Stimulated activated naive CD8-positive, alpha-beta T cell treated with anti-CD3 and anti-CD28 coated beads, Interleukin-15, amount 100 ng/mL, for 72 hours (primary cell): ENCODE measurements at regions not wholly inside any gene's neighbourhood (a gene's known extent, or its start where the extent isn't known, plus 50 kb on each side); places are given as distances from the start of the nearest gene placed in this dataset.
A peak's percentile ranks its signal among the peaks of the same experiment; 100 is the strongest.

ENCODE experiments used
- ATAC-seq: fragments of 150-1000 bp; cut with Tn5 transposase; 2 replicates; pipeline ENCODE4 v1.10.0; 2021; ENCODE audit warnings: mild to moderate bottlenecking, moderate library complexity
- DNase-seq, 2 donors: peaks; one replicate each; pipeline ENCODE4 v3.0.0; 2021 to 2022
- H3K27ac Mint-ChIP-seq, 2 donors: one replicate each; pipeline ENCODE4 v1.8.0; 2022; ENCODE audit warnings: mild to moderate bottlenecking in 2 of 2, mixed read lengths in 2 of 2, moderate library complexity in 2 of 2
- H3K27me3 Mint-ChIP-seq: one replicate; pipeline ENCODE4 v1.8.0; 2022; ENCODE audit warnings: mixed read lengths
- H3K4me1 Mint-ChIP-seq: one replicate; pipeline ENCODE4 v1.8.0; 2022; ENCODE audit warnings: mild to moderate bottlenecking, mixed read lengths
- H3K4me3 Mint-ChIP-seq, 2 donors: one replicate each; pipeline ENCODE4 v1.8.0; 2022; ENCODE audit warnings: mild to moderate bottlenecking in 2 of 2, mixed read lengths in 2 of 2, moderate library complexity in 1 of 2
- H3K9me3 Mint-ChIP-seq, 2 donors: one replicate each; pipeline ENCODE4 v1.8.0; 2022; ENCODE audit warnings: mixed read lengths in 2 of 2

DNA sequence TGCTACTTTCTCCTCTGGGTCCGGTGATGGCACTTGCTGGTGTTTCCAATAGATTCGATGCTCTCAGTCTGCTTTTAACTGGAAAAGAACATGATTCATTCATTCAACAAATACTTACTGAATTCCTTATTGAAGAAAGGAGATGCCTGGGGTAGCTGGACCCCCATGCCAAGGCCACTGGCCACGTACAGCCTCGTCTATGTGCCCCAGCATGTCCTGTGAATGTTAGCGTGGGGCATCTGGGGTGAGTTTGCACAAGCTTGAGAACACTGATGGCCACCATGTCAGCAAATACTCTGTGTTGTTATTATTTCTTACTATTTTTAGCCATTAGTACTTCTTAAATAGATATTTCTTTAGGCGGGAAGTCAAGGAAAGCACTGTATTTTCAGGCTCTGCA, 112.0 kb upstream of the OXGR1 start:
- Mint-ChIP-seq H3K9me3 (no peaks in the 10 kb centered on the region), H3K4me1 (peaks cover 9% of the 10 kb centered on the region), H3K4me3 (no peak overlapping the region), H3K27ac (no peak overlapping the region), H3K27me3 (peaks cover 33% of the 10 kb centered on the region)
- DNase-seq (no peak), ATAC-seq (no peak)

GRCh38 chr13:97107815-97108529, 113.7 kb upstream of the OXGR1 start:
- Mint-ChIP-seq H3K4me1 (peaks cover 9% of the 10 kb centered on the region), H3K4me3 (no peak overlapping the region), H3K27ac (no peak overlapping the region), H3K9me3 (no peaks in the 10 kb centered on the region), H3K27me3 (peaks cover 33% of the 10 kb centered on the region)
- DNase-seq (no peak), ATAC-seq (no peak)

- no peak for ATAC-seq
- H3K27ac Mint-ChIP-seq = no peak overlapping the region
Measured at GRCh38 chr13:97108530-97108900, 113.6 kb upstream of the MBNL2 start.

GRCh38 chr13:97109256-97109655, 112.9 kb upstream of the MBNL2 start:
- no peak overlapping the region for H3K27ac Mint-ChIP-seq
- H3K4me1 Mint-ChIP-seq = peaks cover 19% of the 10 kb centered on the region
- ATAC-seq (no peak), DNase-seq (no peak)
- peaks cover 42% of the 10 kb centered on the region for H3K27me3 Mint-ChIP-seq
- no peaks in the 10 kb centered on the region for H3K9me3 Mint-ChIP-seq
- H3K4me3 Mint-ChIP-seq = no peak overlapping the region

More at GRCh38 chr13:97108530-97108900, 113.6 kb upstream of the MBNL2 start:
- Mint-ChIP-seq H3K9me3 (no peaks in the 10 kb centered on the region), H3K27me3 (peaks cover 35% of the 10 kb centered on the region), H3K4me3 (no peak overlapping the region), H3K4me1 (peaks cover 14% of the 10 kb centered on the region)
- DNase-seq = no peak

- H3K9me3 Mint-ChIP-seq = no peaks in the 10 kb centered on the region
- peak overlapping the region in 1 of 2 donors; percentile 58 for H3K4me3 Mint-ChIP-seq
- peak; percentile 94 for ATAC-seq
- no peak overlapping the region for H3K27ac Mint-ChIP-seq
- DNase-seq = peak; percentile 77 to 78
- H3K4me1 Mint-ChIP-seq = peaks cover 19% of the 10 kb centered on the region
- H3K27me3 Mint-ChIP-seq = peaks cover 49% of the 10 kb centered on the region
Measured at GRCh38 chr13:97109841-97110492, 112.2 kb upstream of the MBNL2 start.

DNA sequence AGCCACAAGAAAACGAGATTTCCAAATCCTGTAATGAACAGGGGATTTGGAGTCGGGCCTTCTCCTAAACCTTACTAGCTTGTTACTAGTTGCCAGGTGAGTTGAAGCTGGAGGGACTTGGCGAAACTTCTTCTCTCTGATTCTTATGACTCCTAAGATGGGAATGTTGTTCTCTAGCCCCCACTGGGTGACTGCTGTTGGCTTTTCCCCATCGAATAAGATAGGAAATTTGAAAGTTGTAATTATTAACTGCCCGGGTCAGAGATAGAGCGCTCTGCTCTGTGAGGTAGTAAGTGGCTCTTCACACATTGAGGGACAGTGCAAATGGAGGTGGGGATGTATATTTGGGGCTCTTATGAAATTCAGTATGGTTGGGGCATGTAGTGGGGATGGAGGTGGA, 111.2 kb upstream of the MBNL2 start:
- Mint-ChIP-seq H3K9me3 (no peaks in the 10 kb centered on the region), H3K27ac (no peak overlapping the region), H3K4me1 (peaks cover 19% of the 10 kb centered on the region), H3K27me3 (peaks cover 59% of the 10 kb centered on the region), H3K4me3 (no peak overlapping the region)
- DNase-seq (no peak), ATAC-seq (no peak)

- no peak overlapping the region for H3K27ac Mint-ChIP-seq
- H3K4me3 Mint-ChIP-seq = no peak overlapping the region
- DNase-seq = no peak
- ATAC-seq = no peak
- H3K4me1 Mint-ChIP-seq = peaks cover 19% of the 10 kb centered on the region
- H3K9me3 Mint-ChIP-seq = no peaks in the 10 kb centered on the region
- H3K27me3 Mint-ChIP-seq = peaks cover 62% of the 10 kb centered on the region
Measured at GRCh38 chr13:97111756-97112155, 110.4 kb upstream of the MBNL2 start.

DNA sequence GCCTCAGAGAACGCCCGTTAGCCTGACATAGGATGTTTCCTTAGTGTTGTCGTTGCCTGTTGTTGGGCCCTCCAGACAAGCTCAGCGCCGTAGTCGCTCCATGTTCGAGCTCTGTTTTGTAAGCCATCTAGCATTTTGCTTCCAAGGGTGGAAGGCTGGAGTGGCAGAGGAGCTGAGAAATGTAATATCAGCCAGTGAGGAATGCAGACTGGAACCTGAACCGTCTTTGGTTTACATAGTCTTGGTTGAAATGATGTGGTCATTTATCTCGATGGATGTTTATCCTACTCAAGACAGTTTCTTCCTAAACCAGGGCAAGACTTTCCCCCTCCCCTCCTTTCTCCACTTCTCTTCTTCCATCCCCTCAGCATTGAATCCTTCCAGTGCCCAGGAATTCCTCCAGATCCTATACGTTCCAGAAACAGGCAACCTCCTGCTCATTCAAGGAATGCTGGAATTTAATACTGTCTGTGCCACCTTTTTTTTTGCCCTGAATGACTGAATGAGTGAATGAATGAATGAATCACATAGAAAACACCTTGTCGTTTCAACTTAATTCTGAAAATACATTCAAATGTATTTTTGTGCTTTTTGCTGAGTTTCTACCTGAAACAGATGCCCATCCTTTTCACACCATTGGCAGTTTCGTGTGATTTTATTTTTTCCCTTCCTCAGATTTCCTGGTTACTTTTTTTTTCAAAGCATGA, 109.5 kb upstream of the MBNL2 start:
- Mint-ChIP-seq H3K9me3 (no peaks in the 10 kb centered on the region), H3K27ac (no peak overlapping the region), H3K27me3 (peaks cover 63% of the 10 kb centered on the region), H3K4me3 (no peak overlapping the region), H3K4me1 (peaks cover 19% of the 10 kb centered on the region)
- ATAC-seq = no peak
- no peak for DNase-seq

DNA sequence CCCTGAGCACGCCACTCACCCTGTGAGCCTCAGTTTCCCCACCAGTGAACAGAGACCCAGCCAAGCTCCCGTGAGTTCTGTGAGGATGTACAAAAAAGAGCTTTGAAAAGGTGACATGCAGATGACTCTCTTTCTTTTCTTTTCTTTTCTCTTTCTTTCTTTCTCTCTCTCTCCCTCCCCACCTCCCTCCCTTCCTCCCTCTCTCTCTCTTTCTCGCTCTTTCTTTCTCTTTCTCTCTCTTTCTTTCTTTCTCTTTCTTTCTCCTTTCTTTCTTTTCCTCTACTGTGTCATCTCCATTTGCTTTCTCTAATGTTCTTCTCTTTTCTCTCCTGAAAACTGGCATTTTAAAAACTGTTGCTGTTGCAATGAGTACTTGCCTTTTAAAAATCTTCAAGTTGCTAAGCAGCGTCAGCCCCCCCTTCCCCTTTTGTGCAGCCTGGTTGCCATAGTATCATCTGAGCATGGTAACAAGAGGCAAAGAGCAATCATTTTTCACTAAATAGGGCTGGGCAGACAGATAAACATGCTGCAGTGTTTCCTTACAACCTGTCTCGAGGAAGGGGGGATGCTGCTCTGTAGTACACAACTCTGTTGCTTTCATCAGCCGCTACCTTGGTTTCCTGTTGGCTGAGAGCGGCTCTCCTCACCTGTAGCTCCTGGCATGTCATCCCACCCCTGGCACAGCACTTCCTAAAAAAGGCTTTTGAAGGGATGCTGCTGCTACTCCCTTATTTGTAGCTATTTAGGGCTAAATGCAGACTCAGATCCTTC, 108.7 kb upstream of the MBNL2 start:
- no peaks in the 10 kb centered on the region for H3K9me3 Mint-ChIP-seq
- H3K4me3 Mint-ChIP-seq = no peak overlapping the region
- no peak overlapping the region for H3K27ac Mint-ChIP-seq
- H3K27me3 Mint-ChIP-seq = peaks cover 71% of the 10 kb centered on the region
- DNase-seq (no peak), ATAC-seq (no peak)
- H3K4me1 Mint-ChIP-seq = peaks cover 19% of the 10 kb centered on the region

- H3K9me3 Mint-ChIP-seq = no peaks in the 10 kb centered on the region
- H3K27me3 Mint-ChIP-seq = peaks cover 64% of the 10 kb centered on the region
- H3K27ac Mint-ChIP-seq = no peak overlapping the region
- peaks cover 17% of the 10 kb centered on the region for H3K4me1 Mint-ChIP-seq
- H3K4me3 Mint-ChIP-seq = no peak overlapping the region
- DNase-seq (no peak), ATAC-seq (no peak)
Measured at GRCh38 chr13:97114651-97115050, 107.5 kb upstream of the MBNL2 start.

DNA sequence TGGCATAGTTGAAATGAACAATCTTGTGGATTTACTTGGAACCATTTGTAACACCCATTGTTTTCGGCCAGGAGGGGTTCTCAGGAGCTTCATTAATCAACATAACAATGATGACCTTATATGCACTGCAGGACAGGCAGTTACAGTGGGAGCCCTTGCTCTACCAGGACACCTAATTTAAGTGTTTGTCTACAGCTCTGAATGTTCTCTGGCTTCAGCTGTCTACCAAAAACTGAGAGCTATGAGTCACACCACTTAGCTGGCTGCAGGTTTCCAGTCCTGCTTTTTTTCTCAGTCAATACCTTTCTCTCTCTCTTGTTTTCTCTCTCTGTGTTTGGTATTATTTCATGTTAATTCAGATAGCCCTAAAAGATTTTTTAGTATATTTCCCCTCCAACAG, 105.4 kb upstream of the MBNL2 start:
- H3K27ac Mint-ChIP-seq = no peak overlapping the region
- peak; percentile 68 for ATAC-seq
- DNase-seq = no peak
- H3K9me3 Mint-ChIP-seq = no peaks in the 10 kb centered on the region
- no peak overlapping the region for H3K4me3 Mint-ChIP-seq
- H3K27me3 Mint-ChIP-seq = peaks cover 63% of the 10 kb centered on the region
- peaks cover 15% of the 10 kb centered on the region for H3K4me1 Mint-ChIP-seq

DNA sequence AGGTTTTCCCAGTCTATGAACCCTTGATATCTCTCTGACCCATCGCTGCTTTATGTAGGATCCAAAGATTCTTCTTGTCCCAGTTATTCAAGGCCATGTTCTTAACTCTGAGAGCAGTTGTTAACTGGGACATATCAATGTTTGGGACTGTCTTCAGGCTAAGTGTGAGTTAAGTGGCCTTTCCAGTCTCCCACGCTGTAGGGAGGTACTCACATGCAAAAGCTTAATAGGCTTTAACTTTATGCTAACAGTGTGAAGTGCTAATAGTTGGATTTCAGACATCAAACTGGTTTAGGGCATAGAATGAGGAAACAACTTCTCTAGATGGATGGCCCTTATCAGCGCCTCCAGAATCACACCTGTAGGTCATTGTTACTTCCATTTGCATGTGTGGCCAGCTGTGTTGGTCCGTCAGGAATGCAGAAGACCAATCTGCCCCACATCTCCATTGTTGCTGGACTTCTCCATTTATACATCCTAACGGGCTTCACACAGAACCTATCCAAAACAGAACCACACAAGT, 104.7 kb upstream of the MBNL2 start:
- no peak overlapping the region for H3K27ac Mint-ChIP-seq
- ATAC-seq = no peak
- no peaks in the 10 kb centered on the region for H3K9me3 Mint-ChIP-seq
- no peak overlapping the region for H3K4me3 Mint-ChIP-seq
- no peak for DNase-seq
- H3K4me1 Mint-ChIP-seq = peaks cover 15% of the 10 kb centered on the region
- peaks cover 65% of the 10 kb centered on the region for H3K27me3 Mint-ChIP-seq

GRCh38 chr13:97119943-97120342, 102.2 kb upstream of the MBNL2 start:
- DNase-seq (no peak), ATAC-seq (no peak)
- H3K9me3 Mint-ChIP-seq = no peaks in the 10 kb centered on the region
- H3K27ac Mint-ChIP-seq = no peak overlapping the region
- peaks cover 5% of the 10 kb centered on the region for H3K4me1 Mint-ChIP-seq
- peaks cover 64% of the 10 kb centered on the region for H3K27me3 Mint-ChIP-seq
- no peak overlapping the region for H3K4me3 Mint-ChIP-seq

GRCh38 chr13:97120346-97120745, 101.8 kb upstream of the MBNL2 start:
- peaks cover 60% of the 10 kb centered on the region for H3K27me3 Mint-ChIP-seq
- H3K4me3 Mint-ChIP-seq = no peak overlapping the region
- ATAC-seq = no peak
- H3K27ac Mint-ChIP-seq = no peak overlapping the region
- H3K9me3 Mint-ChIP-seq = no peaks in the 10 kb centered on the region
- no peak for DNase-seq
- peaks cover 7% of the 10 kb centered on the region for H3K4me1 Mint-ChIP-seq

DNA sequence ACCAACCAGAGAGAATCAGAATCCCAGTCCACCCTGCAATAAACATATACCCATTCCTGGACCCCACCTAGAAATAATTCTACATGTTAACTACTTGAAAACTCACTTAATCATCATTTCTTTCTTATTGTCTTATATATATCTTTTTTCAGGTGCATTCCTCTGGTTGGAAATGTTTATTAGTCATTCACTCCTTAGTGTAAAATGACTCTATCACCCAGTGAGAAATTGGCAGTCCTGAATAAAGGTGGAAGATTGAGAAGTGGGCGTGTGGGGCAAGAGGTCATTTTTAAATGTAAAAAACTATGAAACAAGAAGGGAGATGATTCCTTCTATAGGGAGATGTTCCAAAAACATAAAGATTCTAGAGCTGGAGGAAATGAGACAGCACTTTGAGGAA, 101.2 kb upstream of the MBNL2 start:
- peaks cover 13% of the 10 kb centered on the region for H3K4me1 Mint-ChIP-seq
- DNase-seq = no peak
- no peak for ATAC-seq
- no peaks in the 10 kb centered on the region for H3K9me3 Mint-ChIP-seq
- peaks cover 54% of the 10 kb centered on the region for H3K27me3 Mint-ChIP-seq
- no peak overlapping the region for H3K4me3 Mint-ChIP-seq
- no peak overlapping the region for H3K27ac Mint-ChIP-seq
